B cell (primary cell): ENCODE measurements at regions not wholly inside any gene's neighbourhood (a gene's known extent, or its start where the extent isn't known, plus 50 kb on each side); places are given as distances from the start of the nearest gene placed in this dataset.
"Not testable (repeated sequence)": the region's sequence is repeated elsewhere in the genome, so short reads cannot be mapped to it uniquely, and the experiment has no call there.

Source experiments
- ATAC-seq: fragments of 200-7000 bp; cut with Tn5 transposase; one replicate; pipeline ENCODE4 v1.10.0; 2021; ENCODE audit warnings: low read depth, mild to moderate bottlenecking, moderate number of reproducible peaks, moderate library complexity
- CTCF ChIA-PET: fragments of 350-600 bp; sonication (Branson Sonifier 250); formaldehyde crosslinking; loops from one replicate; lab custom pipeline; 2021; ENCODE audit warnings: antibody characterized with exemption, inconsistent platforms; lab: Charles Lee
- POLR2A ChIA-PET: fragments of 350-600 bp; sonication (Branson Sonifier 250); formaldehyde crosslinking; loops from one replicate; lab custom pipeline; 2021; ENCODE audit warnings: antibody characterized with exemption; lab: Charles Lee
- DNase-seq: peaks from one replicate; pipeline ENCODE4 v3.0.0; 2013
- H2AFZ ChIP-seq: 2 replicates; pipeline ENCODE4 v1.6.1; 2012; ENCODE audit warnings: mild to moderate bottlenecking, low read depth, low read length; ENCODE audit not compliant: insufficient read depth, poor library complexity, severe bottlenecking
- H3K27ac ChIP-seq, 2 donors: 1 replicate in 1 of 2; 2 replicates in 1 of 2; pipeline ENCODE4 v1.5.1; 2012 to 2013; ENCODE audit warnings: low read length in 2 of 2, mild to moderate bottlenecking in 2 of 2, moderate library complexity in 1 of 2
- H3K27me3 ChIP-seq, 4 experiments: fragments of 200-600 bp in 1 of 4; sonication (generic) in 1 of 4; replicated peaks in 1 of 4; 1 replicate in 2 of 4; 2 replicates in 2 of 4; pipeline versions ENCODE4 v1.6.1 to v1.7.0; 2013 to 2016; ENCODE audit warnings: low read length in 3 of 4, mild to moderate bottlenecking in 2 of 4, mixed read lengths in 1 of 4, moderate library complexity in 1 of 4; ENCODE audit not compliant: insufficient read depth in 4 of 4, control insufficient read depth in 3 of 4; ENCODE audit errors: control extremely low read depth in 1 of 4
- H3K36me3 ChIP-seq, 2 experiments: replicated peaks in 1 of 2; 1 replicate in 1 of 2; 2 replicates in 1 of 2; pipeline versions ENCODE4 v1.6.1 to v1.7.1; 2013; ENCODE audit warnings: low read length in 1 of 2; ENCODE audit not compliant: insufficient read depth in 2 of 2, control insufficient read depth in 1 of 2; ENCODE audit errors: control extremely low read depth in 1 of 2, extremely low read depth in 1 of 2
- H3K4me1 ChIP-seq, 2 donors: fragments of 200-600 bp in 1 of 2; sonication (generic) in 1 of 2; 1 replicate in 1 of 2; 2 replicates in 1 of 2; pipeline versions ENCODE4 v1.5.1 to v1.6.1; 2013 to 2017; ENCODE audit warnings: low read length in 2 of 2; ENCODE audit not compliant: control insufficient read depth in 2 of 2, insufficient read depth in 2 of 2
- H3K4me2 ChIP-seq: replicated peaks from 2 replicates; pipeline ENCODE3; 2012; ENCODE audit warnings: mild to moderate bottlenecking, low read depth, low read length; ENCODE audit not compliant: poor library complexity, severe bottlenecking
- H3K4me3 ChIP-seq, 5 experiments: fragments of 200-600 bp in 1 of 5; sonication (generic) in 1 of 5; 1 replicate in 3 of 5; 2 replicates in 2 of 5; pipeline versions ENCODE4 v1.5.1 to v1.7.0; 2011 to 2016; ENCODE audit warnings: low read length in 4 of 5, mild to moderate bottlenecking in 4 of 5, low read depth in 2 of 5, control low read depth in 1 of 5, moderate library complexity in 1 of 5; ENCODE audit not compliant: insufficient read depth in 1 of 5; ENCODE audit errors: control extremely low read depth in 1 of 5, extremely low read depth in 1 of 5
- H3K79me2 ChIP-seq: fragments of 200-600 bp; sonication (generic); one replicate; pipeline ENCODE4 v1.6.0; 2016; ENCODE audit warnings: low read length; ENCODE audit not compliant: control insufficient read depth, insufficient read depth
- H3K9ac ChIP-seq: fragments of 200-600 bp; sonication (generic); 2 replicates; pipeline ENCODE4 v1.6.1; 2017; ENCODE audit warnings: mild to moderate bottlenecking, low read length, moderate library complexity
- H3K9me3 ChIP-seq, 3 donors: one replicate each; pipeline versions ENCODE4 v1.6.1 to v1.7.1; 2013; ENCODE audit warnings: low read length in 2 of 3; ENCODE audit not compliant: control insufficient read depth in 2 of 3, insufficient read depth in 1 of 3; ENCODE audit errors: control extremely low read depth in 1 of 3
- H4K20me1 ChIP-seq: 2 replicates; pipeline ENCODE4 v1.6.0; 2012; ENCODE audit warnings: mild to moderate bottlenecking, low read length; ENCODE audit not compliant: insufficient read depth, control insufficient read depth, poor library complexity, severe bottlenecking
- H3K27ac Mint-ChIP-seq: one replicate; pipeline ENCODE4 v1.8.0; 2021; ENCODE audit warnings: mixed read lengths
- H3K27me3 Mint-ChIP-seq: one replicate; pipeline ENCODE4 v1.8.0; 2021; ENCODE audit warnings: mixed read lengths
- H3K4me1 Mint-ChIP-seq: one replicate; pipeline ENCODE4 v1.8.0; 2021; ENCODE audit warnings: mixed read lengths
- H3K4me3 Mint-ChIP-seq: one replicate; pipeline ENCODE4 v1.8.0; 2021; ENCODE audit warnings: mixed read lengths
- H3K9me3 Mint-ChIP-seq: one replicate; pipeline ENCODE4 v1.8.0; 2022; ENCODE audit warnings: mixed read lengths; ENCODE audit not compliant: insufficient read depth
- EZH2 ChIP-seq: IDR thresholded peaks from 2 replicates; pipeline ENCODE4 v1.6.1; 2012; ENCODE audit warnings: borderline replicate concordance, low read depth, mild to moderate bottlenecking, moderate library complexity, low read length; ENCODE audit not compliant: insufficient read depth, poor library complexity, severe bottlenecking
- WGBS: methylation state at CpG from one replicate; pipeline ENCODE4 v1.1.5; 2013; ENCODE audit warnings: missing lambda C conversion rate; ENCODE audit not compliant: insufficient coverage; 5-methylcytosine and 5-hydroxymethylcytosine counted together
- intact Hi-C: fragments of 100-400 bp; cut with micrococcal nuclease; formaldehyde crosslinking; loops from one replicate; pipeline ENCODE4 v1.10.0; 2022
- TF ChIP-seq, protein P1 (sequence below): fragments of 200-600 bp; IDR thresholded peaks from one replicate; pipeline ENCODE4 v1.8.0; 2022; ENCODE audit warnings: antibody characterized with exemption, mild to moderate bottlenecking

- Mint-ChIP-seq H3K27me3 (no peaks in the 10 kb centered on the region), H3K4me1 (peaks cover 13% of the 10 kb centered on the region), H3K27ac (no peak overlapping the region), H3K9me3 (no peaks in the 10 kb centered on the region), H3K4me3 (no peak overlapping the region)
- Histone ChIP-seq H3K79me2 (no peaks in the 10 kb centered on the region), H3K4me2 (no peak overlapping the region), H3K4me3 (no peak overlapping the region), H3K27me3 (no peaks in the 10 kb centered on the region), H3K9me3 (no peaks in the 10 kb centered on the region), H3K36me3 (no peaks in the 10 kb centered on the region), H4K20me1 (no peaks in the 10 kb centered on the region), H3K4me1 (peaks cover 4 to 9% of the 10 kb centered on the region in 2 donors), H3K27ac (no peak overlapping the region), H2AFZ (no peak overlapping the region), H3K9ac (no peak overlapping the region)
- DNase-seq (no peak), ATAC-seq (no peak)
- TF ChIP-seq, protein P1, sequence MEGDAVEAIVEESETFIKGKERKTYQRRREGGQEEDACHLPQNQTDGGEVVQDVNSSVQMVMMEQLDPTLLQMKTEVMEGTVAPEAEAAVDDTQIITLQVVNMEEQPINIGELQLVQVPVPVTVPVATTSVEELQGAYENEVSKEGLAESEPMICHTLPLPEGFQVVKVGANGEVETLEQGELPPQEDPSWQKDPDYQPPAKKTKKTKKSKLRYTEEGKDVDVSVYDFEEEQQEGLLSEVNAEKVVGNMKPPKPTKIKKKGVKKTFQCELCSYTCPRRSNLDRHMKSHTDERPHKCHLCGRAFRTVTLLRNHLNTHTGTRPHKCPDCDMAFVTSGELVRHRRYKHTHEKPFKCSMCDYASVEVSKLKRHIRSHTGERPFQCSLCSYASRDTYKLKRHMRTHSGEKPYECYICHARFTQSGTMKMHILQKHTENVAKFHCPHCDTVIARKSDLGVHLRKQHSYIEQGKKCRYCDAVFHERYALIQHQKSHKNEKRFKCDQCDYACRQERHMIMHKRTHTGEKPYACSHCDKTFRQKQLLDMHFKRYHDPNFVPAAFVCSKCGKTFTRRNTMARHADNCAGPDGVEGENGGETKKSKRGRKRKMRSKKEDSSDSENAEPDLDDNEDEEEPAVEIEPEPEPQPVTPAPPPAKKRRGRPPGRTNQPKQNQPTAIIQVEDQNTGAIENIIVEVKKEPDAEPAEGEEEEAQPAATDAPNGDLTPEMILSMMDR, result no peak
- no peak for TF ChIP-seq EZH2
- CTCF ChIA-PET, result no interaction called here
- POLR2A ChIA-PET, result no interaction called here
- intact Hi-C loops, result no loop called here
- no CpG with 5 or more reads among the region's 1 CpG for WGBS
These were observed 928.0 kb upstream of the ALCAM start for GRCh38 chr3:104438706-104439105.

DNA sequence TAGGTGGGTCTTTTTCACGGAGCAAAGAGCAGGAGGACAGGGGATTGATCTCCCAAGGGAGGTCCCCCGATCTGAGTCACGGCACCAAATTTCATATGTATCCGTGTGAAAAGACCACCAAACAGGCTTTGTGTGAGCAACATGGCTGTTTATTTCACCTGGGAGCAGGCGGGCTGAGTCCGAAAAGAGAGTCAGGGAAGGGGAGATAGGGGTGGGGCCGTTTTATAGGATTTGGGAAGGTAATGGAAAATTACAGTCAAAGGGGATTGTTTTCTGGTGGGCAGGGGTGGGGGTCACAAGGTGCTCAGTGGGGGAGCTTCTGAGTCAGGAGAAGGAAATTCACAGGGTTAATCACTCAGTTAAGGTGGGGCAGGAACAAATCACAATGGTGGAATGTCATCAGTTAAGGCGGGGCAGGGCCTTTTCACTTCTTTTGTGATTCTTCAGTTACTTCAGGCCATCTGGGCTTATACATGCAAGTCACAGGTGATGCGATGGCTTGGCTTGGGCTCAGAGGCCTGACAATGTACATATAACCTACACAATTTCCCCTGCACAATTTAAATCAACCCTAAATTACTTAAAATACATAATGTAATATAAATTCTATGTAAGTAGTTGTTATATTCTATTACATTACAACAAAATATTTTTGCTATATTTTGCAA is 921.3 kb upstream of the ALCAM start:
- CTCF ChIA-PET, intact Hi-C loops, H3K9ac ChIP-seq, H2AFZ ChIP-seq, H3K4me3 ChIP-seq, H3K27ac ChIP-seq, DNase-seq, H3K4me2 ChIP-seq, H3K36me3 ChIP-seq, ATAC-seq, H4K20me1 ChIP-seq, H3K4me3 Mint-ChIP-seq, H3K4me1 Mint-ChIP-seq, H3K9me3 ChIP-seq, H3K79me2 ChIP-seq, H3K27ac Mint-ChIP-seq, H3K27me3 Mint-ChIP-seq, POLR2A ChIA-PET, H3K27me3 ChIP-seq, H3K9me3 Mint-ChIP-seq, H3K4me1 ChIP-seq: not testable (repeated sequence)
- WGBS, result 95% methylated on average over 6 of the region's 9 CpGs
